Activated CD8-positive, alpha-beta memory T cell treated with anti-CD3 and anti-CD28 coated beads for 1 hour (primary cell): ENCODE measurements at regions not wholly inside any gene's neighbourhood (a gene's known extent, or its start where the extent isn't known, plus 50 kb on each side); places are given as distances from the start of the nearest gene placed in this dataset.
"Not testable (repeated sequence)": the region's sequence is repeated elsewhere in the genome, so short reads cannot be mapped to it uniquely, and the experiment has no call there.

Experiments used
- DNase-seq, 2 donors: peaks; one replicate each; pipeline ENCODE4 v3.0.0-alpha.2; 2020; ENCODE audit warnings: low read depth in 1 of 2; ENCODE audit errors: extremely low read depth in 1 of 2

GRCh38 chr9:20242510-20243189, 379.6 kb downstream of the MLLT3 start:
- no peak for DNase-seq

DNA sequence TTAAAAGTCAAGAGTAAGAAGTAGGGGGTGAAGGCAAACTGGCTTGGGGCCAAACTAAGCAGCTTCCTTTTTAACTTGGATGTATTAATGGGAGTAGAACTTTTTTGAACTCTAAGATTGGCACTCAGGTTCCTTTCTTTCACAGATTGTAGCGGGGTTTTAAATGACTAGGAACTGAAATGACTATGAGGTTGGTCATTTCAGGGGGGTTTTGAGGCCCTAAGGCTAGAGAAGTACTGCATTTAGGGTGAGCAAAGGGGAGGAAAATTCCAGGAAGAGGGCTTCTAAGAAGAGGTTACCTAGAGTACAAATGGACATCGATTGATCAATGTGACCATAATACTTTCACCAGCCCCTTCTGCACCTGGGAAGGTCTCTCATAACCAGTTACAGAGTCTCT, 381.8 kb downstream of the MLLT3 start:
- no peak for DNase-seq

- no peak for DNase-seq
Observed at GRCh38 chr9:20238921-20239320, 383.4 kb downstream of the MLLT3 start.

GRCh38 chr9:20237686-20238085, 384.6 kb downstream of the MLLT3 start:
- no peak for DNase-seq

DNA sequence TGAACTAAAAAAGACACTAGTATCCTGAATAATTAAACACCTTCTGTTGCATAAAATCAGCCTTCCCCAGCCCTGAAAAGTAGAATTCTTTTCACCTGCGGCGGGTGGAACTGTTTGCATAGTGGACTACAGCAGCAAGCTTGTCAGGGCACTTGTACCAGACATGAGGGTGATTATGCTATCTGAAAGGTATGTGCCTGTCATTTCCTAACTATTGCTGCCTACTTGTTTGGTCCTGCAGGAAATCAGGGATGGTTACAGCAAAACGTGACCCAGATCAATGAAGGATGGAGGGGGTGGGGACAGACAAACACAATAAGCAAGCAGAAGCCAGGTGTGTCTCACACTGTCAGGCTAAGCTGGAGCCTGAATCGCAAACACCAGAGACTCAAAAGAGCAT, 385.6 kb downstream of the MLLT3 start:
- no peak for DNase-seq

DNA sequence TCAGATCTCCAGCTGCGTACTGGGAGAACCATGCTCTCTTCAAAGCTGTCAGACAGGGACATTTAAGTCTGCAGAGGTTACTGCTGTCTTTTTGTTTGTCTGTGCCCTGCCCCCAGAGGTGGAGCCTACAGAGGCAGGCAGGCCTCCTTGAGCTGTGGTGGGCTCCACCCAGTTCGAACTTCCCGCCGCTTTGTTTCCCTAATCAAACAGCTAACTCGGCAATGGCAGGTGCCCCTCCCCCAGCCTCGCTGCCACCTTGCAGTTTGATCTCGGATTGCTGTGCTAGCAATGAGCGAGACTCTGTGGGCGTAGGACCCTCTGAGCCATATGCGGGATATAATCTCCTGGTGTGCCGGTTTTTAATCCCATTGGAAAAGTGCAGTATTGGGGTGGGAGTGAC, 387.1 kb downstream of the MLLT3 start:
- not testable (repeated sequence) for DNase-seq

DNA sequence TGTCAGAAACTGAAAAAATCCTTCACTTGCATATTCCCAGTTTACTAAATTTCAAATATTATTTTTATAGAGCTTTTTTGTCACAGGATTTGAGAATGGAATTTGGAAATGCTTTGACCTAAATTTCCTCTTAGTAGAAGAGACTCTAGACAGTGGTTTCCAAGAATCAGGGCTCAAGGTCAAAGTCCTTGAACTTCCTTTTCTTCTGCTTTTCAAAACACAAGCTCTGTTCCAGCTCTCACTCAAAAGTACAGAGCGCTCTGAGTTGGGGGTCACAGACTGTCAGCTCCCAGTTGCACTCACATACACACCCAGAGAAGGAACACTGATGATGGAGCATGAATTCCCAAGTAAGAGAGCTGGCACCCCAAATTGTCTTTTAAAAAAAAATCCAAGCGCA, 394.2 kb downstream of the MLLT3 start:
- no peak for DNase-seq

DNA sequence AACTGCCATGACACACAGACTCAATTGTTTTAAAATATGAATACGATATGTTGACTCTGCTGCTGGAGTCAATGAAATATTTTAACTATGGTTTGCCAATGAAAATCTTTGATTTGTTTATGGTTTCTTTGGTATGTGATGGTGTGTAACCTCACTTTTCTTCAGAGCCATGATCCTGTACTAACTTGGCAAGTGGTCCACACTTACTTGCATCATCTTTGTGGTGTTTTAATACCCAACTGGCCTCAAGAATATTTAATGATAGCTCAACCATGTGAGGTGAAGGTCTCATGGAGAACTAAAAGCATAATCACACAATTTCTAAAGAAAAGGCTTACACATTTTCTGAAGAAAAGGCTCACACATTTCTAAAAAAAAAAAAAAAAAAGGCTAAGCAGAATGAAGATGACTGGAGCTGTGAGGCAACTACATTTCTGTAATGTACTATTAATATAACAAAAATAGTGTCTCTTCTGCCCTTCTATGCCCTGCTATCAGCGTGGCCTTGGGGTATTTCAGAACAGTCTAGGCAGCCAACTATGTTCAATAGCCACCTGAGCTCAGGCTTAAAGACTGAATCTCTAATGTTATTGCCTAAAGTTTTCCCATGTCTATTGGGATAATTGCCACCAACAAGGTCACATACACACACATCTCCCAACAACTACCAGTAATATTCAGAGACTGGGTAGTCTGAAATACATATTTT, 395.0 kb downstream of the MLLT3 start:
- no peak for DNase-seq

DNA sequence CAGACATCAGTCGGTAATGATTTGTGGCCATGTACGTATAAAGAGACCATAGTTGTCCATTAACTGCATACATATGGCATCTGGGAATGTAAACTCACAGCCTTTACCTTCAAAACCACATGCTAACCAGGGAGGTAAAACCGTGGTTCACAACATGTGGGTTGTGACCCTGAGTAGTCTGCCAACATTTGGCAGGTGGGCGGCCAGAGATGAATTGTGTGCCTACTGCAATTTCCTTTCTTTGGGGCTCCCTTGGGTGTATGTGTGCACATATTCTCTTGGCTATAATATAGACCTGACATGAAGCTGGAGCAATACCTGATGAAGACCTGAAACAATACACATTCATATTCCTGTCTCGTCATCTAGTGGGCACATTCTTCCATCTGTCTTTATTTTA, 396.0 kb downstream of the MLLT3 start:
- DNase-seq, result no peak

DNA sequence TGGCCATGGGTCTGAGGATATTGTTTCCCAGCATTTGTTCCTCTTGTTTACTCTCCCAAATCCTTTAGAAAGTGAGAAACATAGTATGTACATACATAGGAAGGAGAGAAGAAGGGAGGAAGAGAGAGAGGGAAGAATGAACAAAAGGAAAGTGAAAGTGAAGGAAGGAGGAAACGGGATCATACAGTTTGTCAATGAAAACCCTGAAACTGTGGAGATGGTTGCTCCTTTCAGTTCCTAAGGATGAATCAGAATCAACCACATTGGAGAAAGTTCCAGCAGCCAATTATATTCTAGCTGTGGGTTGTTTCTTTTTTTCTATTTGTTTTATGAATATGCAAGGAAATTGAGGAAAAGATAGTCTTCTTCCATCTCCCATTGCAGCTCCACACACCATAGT, 396.5 kb downstream of the MLLT3 start:
- no peak for DNase-seq

DNA sequence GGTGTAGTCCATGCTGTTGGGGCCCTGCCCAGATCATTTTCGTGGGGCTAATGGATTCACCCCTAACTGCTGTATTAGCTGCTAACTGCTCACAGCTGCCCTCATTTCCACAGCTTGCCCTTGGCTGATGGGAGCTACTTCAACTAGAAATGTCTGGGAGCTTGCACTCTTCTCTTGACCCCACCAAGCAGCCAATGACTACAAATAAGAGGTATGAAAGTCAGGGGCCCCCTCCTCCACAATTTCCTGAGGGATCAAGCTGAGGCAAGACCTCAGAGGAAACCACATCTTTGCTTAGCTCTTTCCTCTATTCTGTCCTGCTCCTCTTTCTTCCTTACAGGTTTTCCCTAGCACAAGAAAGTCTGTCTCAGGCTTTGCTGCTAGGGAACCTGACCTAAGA, 397.5 kb downstream of the MLLT3 start:
- no peak for DNase-seq

DNA sequence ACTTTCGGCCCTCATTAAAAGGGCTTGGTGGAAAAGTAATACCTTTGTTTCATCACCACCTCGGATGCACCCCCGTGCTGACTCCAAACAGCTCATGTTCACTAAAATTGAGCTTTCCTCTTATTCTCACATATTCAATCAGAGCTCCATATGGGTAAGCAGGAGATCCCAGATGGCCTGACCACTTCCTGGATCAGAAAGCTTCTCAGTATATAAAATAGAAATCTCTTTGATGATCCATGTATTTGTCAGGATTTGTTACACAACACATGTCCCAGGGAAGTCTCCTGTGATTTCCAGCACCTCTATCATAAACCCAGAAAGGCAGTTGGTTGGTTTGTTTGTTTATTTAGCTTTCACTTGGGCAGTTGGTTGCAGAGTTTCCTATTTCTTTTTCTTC, 402.0 kb downstream of the MLLT3 start:
- DNase-seq, result no peak

DNA sequence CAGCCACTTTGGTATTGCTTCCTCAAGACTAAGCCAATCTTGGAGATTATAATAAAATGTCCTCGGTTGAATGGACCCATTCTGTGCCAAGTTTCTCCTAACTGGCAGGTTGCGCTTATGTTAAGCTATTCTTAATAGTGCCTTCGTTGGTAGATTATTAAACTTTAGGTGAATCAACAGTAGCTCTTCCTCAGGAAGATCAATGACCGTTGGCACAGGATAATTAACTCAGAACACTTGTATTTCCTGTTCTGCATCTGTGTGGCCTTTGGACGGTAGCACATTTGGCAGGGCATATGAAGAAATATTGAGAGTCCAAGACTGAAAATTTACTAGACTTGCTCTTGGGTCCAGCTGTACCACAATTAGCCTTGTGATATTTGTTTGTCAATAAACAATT, 402.9 kb downstream of the MLLT3 start:
- DNase-seq, result no peak

GRCh38 chr9:20217596-20217995, 404.7 kb downstream of the MLLT3 start:
- DNase-seq, result no peak

DNA sequence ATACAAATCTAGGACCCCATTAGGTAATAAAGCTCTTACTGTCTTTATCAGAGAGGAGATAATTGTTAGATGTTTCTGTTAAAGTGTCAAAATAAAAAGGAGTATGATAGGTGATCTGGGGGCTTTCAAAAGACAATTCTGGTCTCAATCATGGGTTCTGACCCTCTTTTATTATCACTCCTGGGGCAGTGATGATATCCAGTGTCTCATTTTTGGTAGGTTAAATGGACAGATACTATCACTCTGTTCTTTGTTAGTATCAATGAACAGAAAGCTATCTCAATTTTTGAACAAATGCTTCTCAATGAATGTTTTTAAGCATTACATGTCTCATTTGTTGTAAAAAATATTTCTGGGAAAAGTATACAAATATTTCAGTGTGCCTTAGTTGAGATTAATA, 405.9 kb downstream of the MLLT3 start:
- no peak for DNase-seq

GRCh38 chr9:20215552-20215951, 406.7 kb downstream of the MLLT3 start:
- DNase-seq, result no peak

DNA sequence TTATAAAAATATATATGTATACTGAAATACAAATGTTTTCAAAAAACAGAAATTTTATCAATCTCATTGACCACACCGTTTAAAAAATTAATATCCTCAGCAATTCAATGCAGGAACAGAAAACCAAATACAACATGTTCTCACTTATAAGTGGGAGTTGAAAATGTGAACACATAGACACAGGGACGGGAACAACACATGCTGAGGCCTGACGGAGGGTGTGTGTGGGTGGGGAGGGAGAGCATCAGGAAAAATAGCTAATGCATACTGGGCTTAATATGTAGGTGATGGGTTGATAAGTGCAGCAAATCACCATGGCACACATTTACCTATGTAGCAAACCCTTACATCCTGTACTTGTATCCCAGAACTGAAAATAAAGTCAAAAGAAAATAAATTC, 409.5 kb downstream of the MLLT3 start:
- no peak for DNase-seq

- peak in 1 of 2 donors; percentile 21 for DNase-seq
Observed at GRCh38 chr9:20209391-20210340, 412.6 kb downstream of the MLLT3 start.

- no peak for DNase-seq
Observed at GRCh38 chr9:20208961-20209371, 413.3 kb downstream of the MLLT3 start.

GRCh38 chr9:20208226-20208625, 414.1 kb downstream of the MLLT3 start:
- DNase-seq, result no peak

- no peak for DNase-seq
Observed at GRCh38 chr9:20207176-20207575, 415.1 kb downstream of the MLLT3 start.

- no peak for DNase-seq
Observed at GRCh38 chr9:20205821-20206220, 416.5 kb downstream of the MLLT3 start.
